ENCODE measurements at regions not wholly inside any gene's neighbourhood (a gene's known extent, or its start where the extent isn't known, plus 50 kb on each side); places are given as distances from the start of the nearest gene placed in this dataset.

DNA sequence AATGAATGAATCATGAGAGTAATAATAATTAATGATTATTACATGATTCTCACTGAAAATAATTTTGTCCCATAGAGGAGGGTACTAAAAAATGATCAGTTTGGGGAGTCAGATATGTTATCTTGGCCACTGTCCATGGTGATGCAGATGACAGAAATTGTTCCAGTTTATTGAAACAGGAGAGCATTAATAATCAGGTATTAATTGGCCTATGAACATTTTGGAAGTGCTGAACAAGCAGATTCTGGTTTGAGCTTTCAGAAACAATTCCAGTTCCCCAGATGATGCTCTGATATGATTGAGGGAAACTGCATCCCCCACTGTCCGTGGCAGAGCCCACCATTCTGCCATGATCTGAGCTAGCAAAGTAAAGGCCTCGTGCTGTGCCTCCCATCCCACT lies 345.2 kb downstream of the ZSWIM6 start:
- Histone ChIP-seq H3K27me3 (no peaks in the 10 kb centered on the region), H3K27ac (no peak overlapping the region), H3K4me3 (no peak overlapping the region), H3K36me3 (no peaks in the 10 kb centered on the region), H3K4me1 (peaks cover 0 to 10% (median 5%) of the 10 kb centered on the region in 4 donors), H3K9me3 (no peaks in the 10 kb centered on the region)
- 80 to 89% methylated on average over 2 of the region's 2 CpGs for WGBS, 2 donors
- TF ChIP-seq POLR2A (IDR thresholded peaks at IDR 0.05) (no peak), EP300 (IDR thresholded peaks at IDR 0.05) (no peak), POLR2AphosphoS5 (IDR thresholded peaks at IDR 0.05) (no peak)
- TF ChIP-seq, protein P1, sequence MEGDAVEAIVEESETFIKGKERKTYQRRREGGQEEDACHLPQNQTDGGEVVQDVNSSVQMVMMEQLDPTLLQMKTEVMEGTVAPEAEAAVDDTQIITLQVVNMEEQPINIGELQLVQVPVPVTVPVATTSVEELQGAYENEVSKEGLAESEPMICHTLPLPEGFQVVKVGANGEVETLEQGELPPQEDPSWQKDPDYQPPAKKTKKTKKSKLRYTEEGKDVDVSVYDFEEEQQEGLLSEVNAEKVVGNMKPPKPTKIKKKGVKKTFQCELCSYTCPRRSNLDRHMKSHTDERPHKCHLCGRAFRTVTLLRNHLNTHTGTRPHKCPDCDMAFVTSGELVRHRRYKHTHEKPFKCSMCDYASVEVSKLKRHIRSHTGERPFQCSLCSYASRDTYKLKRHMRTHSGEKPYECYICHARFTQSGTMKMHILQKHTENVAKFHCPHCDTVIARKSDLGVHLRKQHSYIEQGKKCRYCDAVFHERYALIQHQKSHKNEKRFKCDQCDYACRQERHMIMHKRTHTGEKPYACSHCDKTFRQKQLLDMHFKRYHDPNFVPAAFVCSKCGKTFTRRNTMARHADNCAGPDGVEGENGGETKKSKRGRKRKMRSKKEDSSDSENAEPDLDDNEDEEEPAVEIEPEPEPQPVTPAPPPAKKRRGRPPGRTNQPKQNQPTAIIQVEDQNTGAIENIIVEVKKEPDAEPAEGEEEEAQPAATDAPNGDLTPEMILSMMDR (IDR thresholded peaks at IDR 0.05) = no peak
- ATAC-seq (ENCODE audit: low FRiP score in 2 of 2) = no peak
- DNase-seq = no peak

DNA sequence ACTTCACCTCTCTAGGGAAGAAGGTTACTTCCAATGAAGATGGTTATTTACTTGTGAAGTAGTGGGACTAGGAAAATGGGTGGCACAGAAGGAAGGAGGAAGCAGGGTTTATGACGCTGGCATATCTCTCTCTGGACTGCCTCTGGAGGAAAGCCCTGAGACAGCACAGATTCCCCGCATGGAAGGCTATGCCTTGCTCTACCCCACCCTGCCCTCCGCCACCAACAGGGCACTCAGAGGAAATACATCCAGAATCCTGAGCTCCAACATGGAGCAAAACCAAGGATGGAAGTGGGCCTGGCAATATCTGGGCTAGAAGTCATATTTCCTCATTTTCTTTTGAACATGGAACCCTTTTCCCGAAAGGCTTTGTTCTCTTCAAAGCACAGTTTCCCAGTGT lies 346.9 kb downstream of the ZSWIM6 start:
- Histone ChIP-seq H3K4me1 (peaks cover 0 to 4% (median 0%) of the 10 kb centered on the region in 4 donors), H3K27me3 (no peaks in the 10 kb centered on the region), H3K4me3 (no peak overlapping the region), H3K36me3 (no peaks in the 10 kb centered on the region), H3K27ac (no peak overlapping the region), H3K9me3 (no peaks in the 10 kb centered on the region)
- WGBS, 2 donors = 82 to 94% methylated on average over 4 of the region's 4 CpGs
- TF ChIP-seq POLR2AphosphoS5 (IDR thresholded peaks at IDR 0.05) (no peak), POLR2A (IDR thresholded peaks at IDR 0.05) (no peak), EP300 (IDR thresholded peaks at IDR 0.05) (no peak)
- TF ChIP-seq, protein P1 (IDR thresholded peaks at IDR 0.05) = no peak
- DNase-seq = no peak
- no peak for ATAC-seq (ENCODE audit: low FRiP score in 2 of 2)

DNA sequence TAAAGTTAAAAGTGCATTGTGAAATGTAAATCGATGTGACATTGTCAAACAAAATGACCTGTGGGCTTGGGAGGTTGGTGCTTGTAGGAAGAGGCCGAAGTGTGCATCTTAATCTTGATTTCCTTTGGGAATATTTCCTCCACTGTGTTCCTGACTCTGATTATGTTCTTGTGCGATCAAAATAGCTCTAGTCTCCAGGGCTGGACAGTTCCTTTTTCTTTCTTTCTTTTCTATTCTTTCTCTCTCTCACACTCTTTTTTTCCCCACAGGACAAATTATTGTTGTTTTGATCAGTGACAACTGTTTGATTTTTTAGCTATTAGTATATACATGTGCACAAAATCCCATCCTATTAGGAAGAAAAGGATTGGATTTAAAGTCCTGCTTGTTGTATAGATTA lies 347.5 kb downstream of the ZSWIM6 start:
- no peaks in the 10 kb centered on the region for H3K27me3 ChIP-seq
- no peaks in the 10 kb centered on the region for H3K4me1 ChIP-seq
- no peak overlapping the region for H3K4me3 ChIP-seq
- ATAC-seq (ENCODE audit: low FRiP score in 2 of 2) = no peak
- DNase-seq = no peak
- WGBS, 2 donors = 56 to 62% methylated on average over 3 of the region's 3 CpGs
- H3K9me3 ChIP-seq = no peaks in the 10 kb centered on the region
- no peaks in the 10 kb centered on the region for H3K36me3 ChIP-seq
- TF ChIP-seq EP300 (IDR thresholded peaks at IDR 0.05) (no peak), POLR2A (IDR thresholded peaks at IDR 0.05) (no peak), POLR2AphosphoS5 (IDR thresholded peaks at IDR 0.05) (no peak)
- TF ChIP-seq, protein P1 (IDR thresholded peaks at IDR 0.05) = no peak
- no peak overlapping the region for H3K27ac ChIP-seq

DNA sequence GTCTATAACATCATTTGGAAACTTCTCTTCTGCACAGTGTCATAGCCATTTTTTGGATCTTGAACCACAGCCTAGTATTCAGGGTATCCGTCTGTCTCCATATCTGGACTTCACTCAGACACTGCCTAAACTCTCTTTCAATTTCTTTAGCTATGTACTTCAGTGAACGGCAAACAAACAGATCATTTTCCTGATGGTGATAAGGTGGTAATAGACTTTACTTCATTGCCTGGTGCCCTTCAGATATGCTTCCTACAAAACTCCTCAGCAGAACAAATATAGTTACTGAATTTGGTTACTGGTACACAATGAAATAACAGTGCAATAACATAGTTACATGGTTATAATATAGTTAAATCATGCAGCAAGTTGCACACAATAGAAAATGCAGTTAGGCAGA lies 348.2 kb downstream of the ZSWIM6 start:
- ATAC-seq (ENCODE audit: low FRiP score in 2 of 2) (no peak), DNase-seq (no peak)
- H3K36me3 ChIP-seq = no peaks in the 10 kb centered on the region
- no peaks in the 10 kb centered on the region for H3K9me3 ChIP-seq
- no peak overlapping the region for H3K27ac ChIP-seq
- no peak overlapping the region for H3K4me3 ChIP-seq
- TF ChIP-seq EP300 (IDR thresholded peaks at IDR 0.05) (no peak), POLR2AphosphoS5 (IDR thresholded peaks at IDR 0.05) (no peak), POLR2A (IDR thresholded peaks at IDR 0.05) (no peak)
- TF ChIP-seq, protein P1 (IDR thresholded peaks at IDR 0.05) = no peak
- H3K4me1 ChIP-seq = no peaks in the 10 kb centered on the region
- 71 to 72% methylated on average over 2 of the region's 2 CpGs for WGBS, 2 donors
- no peaks in the 10 kb centered on the region for H3K27me3 ChIP-seq

DNA sequence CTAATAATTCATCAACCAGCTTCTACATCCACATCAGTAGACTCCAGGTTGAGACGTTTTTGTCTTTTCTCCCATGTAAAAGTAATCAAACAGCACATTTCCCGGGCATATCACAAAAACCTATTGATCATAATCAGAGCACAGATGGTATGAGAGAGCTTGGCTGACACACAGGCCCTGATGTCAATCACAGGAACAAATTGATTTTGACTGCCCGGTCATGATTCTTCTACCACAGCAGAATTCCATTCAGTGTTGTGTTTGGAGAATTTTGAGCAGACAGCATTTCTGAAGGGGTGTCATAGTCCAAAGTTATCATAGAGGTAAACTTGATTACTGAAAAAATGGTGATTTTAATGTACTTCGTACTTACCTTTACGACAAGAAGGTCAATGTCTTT lies 351.1 kb downstream of the ZSWIM6 start:
- Histone ChIP-seq H3K9me3 (no peaks in the 10 kb centered on the region), H3K4me1 (peaks cover 0 to 5% (median 2%) of the 10 kb centered on the region in 4 donors), H3K36me3 (no peaks in the 10 kb centered on the region), H3K27ac (no peak overlapping the region), H3K4me3 (no peak overlapping the region), H3K27me3 (no peaks in the 10 kb centered on the region)
- TF ChIP-seq POLR2A (IDR thresholded peaks at IDR 0.05) = no peak
- TF ChIP-seq EP300 (IDR thresholded peaks at IDR 0.05) = no peak
- TF ChIP-seq, protein P1 (IDR thresholded peaks at IDR 0.05) = no peak
- no peak for TF ChIP-seq POLR2AphosphoS5 (IDR thresholded peaks at IDR 0.05)
- ATAC-seq (ENCODE audit: low FRiP score in 2 of 2) (no peak), DNase-seq (no peak)
- WGBS, 2 donors = 76 to 87% methylated on average over 5 of the region's 5 CpGs
